ENCODE measurements at regions not wholly inside any gene's neighbourhood (a gene's known extent, or its start where the extent isn't known, plus 50 kb on each side); places are given as distances from the start of the nearest gene placed in this dataset.

DNA sequence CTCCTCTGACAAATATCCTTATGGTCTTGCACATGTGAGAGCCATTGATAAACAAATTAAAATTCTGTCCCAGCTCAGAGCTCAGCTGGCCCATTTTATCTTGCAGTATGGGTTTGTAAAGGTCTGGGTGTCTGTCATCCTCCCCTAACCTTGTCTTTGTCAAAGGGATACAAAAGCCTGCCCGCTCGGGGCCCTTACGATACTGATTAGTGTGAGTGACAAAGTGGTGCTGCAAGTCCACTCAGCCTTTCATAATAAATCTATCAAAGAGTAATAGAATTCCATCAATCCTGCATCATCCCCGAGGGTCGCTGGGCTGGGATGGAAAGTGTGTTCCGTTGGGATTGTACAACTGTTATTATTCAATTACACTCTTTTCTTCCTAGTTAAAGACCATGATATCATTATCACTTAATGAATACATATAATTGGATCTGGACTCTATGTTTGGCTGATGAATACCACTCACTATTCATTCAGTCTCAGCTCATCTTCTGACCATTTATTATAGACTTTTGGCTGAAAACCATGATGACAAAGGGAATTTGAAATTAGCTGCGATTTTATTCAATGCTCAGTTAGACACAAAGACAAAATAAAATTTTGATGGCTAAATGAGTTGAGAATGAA lies 122.5 kb upstream of the FOXD3 start:
- no peak for DNase-seq

DNA sequence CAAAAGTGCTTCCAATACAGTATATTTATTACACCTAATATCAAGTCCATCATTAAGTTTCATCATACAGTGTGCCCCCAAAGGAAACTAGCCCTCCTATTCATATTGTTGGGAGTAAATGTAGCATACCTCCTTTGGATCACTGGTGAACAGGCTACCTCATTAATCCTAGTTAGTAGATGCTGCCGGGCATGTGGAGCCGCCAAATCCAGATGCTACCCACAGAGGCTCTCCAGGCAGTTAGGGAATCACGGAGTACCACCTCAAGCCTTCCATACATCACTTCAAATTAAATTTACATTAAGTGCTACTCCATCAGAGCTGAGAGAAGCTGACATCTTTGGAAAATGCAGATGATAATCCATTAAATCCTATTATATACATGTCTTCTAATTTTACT lies 121.7 kb upstream of the FOXD3 start:
- no peak for DNase-seq

DNA sequence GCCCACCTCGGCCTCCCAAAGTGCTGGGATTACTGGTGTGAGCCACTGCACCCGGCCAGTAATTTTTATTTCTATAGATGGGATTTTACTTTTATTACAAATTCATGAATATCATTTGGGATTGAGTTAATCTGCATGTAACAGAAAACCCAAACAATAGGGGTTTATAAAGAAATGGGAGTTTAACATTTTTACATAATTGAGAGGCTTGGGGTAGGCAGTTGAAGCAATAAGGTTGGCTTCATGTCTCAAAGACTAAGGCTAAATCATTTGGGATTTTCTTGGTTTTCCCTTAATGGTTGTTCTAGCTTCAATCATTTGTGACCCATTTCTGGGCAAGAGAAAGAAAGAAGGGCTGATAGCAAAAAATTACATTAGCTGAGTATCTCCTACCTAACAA lies 118.7 kb upstream of the FOXD3 start:
- no peak for DNase-seq

DNA sequence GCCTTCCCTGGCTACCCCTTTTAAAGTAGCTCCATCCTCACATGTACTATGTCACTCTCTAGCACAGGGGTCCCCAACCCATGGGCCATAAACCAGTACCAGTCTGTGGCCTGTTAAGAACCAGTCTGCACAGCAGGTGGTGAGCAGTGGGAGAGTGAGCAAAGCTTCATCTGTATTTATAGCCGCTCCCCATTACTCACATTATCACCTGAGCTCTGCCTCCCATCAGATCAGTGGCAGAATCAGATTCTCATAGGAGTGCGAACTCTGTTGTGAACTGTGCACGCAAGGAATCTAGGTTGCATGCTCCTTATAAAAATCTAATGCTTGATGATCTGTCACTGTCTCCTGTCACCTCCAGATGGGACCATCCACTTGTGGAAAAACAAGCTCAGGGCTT lies 116.6 kb upstream of the FOXD3 start:
- DNase-seq = no peak

DNA sequence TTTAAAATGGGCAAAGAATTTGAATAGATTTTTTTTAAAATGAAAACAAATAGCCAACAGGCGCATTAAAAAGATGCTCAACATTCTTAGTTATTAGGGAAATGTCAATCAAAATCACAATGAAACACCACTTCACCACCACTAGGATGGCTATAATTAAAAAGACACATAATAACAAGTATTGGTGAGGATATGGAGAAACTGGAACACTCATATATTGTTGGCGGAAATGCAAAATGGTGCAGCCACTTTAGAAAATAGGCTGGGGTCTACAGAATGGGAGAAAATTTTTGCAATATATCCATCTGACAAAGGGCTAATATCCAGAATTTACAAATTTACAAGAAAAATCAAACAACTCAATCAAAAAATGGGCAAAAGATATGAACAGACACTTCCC lies 107.8 kb upstream of the FOXD3 start:
- no peak for DNase-seq

DNA sequence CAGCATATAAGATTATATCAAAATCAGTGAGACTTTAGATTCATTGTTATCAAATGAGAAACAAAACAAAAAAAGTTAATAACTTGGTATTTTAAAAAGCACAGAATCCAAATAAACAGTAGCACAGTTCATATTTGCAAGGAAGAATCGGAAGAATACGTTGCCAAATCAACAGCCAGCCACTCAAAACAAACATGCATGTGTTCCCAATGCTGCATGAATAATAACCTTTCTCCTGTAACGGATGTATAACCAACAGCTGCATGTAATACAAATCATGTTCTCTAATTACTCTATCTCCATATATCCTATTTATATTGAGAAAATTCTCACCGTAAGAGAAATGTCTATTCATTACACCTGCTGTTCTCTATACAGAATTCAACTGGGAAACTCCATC lies 98.9 kb upstream of the FOXD3 start:
- DNase-seq = no peak

DNA sequence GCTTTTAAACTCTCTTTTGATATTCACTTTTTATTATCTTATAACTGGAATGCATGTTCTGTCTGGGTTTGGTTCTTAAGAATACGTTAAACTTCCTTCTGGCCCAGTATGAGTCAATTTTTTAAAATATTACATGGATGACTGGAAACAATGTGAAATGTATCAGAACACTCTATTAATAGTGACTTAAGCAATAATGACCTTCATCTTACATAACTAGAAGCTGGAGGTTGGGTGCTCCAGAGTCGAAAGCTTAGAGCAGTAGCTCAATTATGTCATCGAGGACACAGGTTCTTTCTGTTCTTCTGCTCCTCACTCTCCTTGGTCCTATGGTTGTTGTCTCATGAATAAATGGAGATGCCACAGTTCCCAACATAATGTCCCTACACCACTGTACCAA lies 91.6 kb upstream of the FOXD3 start:
- DNase-seq = no peak

DNA sequence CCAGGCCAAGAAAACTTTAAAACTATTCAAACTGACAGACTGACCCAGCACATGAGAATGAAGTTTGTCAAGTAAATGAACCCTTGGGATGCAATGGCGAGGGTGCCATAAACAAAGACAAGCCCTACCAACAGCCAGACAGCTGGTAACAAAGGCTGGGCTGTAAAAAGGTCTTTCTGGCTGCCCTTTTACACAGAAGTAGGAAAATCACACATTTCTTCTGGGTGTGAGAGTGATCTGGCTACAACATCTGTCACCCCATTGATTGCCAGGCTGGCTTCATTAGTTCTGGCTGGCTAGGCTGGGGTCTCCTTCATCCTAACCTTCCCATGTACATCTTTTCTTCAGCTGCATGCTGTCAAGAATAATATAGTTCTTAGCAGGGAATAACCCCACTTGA lies 83.6 kb upstream of the FOXD3 start:
- DNase-seq = no peak

DNA sequence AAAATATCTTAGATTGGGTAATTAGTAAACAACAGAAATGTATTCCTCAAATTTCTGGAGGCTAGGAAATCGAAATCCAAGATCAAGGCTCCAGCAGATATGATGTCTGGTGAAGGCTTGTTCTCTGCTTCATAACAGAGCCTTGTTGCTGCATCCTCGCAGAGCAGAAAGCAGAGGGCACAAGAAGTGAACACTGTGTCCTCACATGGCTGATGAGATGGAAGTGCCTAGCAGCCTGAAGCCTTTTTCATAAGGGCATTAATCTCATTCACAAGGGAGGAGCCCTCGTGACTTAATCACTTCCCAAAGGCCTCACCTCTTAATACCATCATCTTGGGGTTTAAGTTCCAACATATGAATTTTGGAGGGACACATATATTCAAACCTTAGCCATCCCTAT lies 77.2 kb upstream of the FOXD3 start:
- no peak for DNase-seq

DNA sequence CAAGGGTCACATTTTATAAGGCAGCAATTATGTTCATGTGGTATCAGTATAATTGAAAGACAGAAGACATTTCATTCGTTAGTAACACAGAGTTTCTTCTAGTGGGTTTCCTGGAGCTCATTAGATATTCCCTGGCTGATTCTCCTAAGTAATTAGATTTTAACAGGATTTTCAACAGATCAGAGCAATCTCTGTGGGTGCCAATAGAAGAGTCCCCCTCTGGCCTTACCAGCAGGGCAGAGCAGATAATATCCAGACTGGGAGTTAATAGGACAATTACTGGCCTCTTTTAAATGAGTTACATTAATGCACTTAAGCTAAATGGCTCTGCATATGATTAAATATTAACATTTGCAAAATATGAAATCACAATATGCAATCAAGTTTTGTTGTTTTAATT lies 74.2 kb upstream of the FOXD3 start:
- no peak for DNase-seq

DNA sequence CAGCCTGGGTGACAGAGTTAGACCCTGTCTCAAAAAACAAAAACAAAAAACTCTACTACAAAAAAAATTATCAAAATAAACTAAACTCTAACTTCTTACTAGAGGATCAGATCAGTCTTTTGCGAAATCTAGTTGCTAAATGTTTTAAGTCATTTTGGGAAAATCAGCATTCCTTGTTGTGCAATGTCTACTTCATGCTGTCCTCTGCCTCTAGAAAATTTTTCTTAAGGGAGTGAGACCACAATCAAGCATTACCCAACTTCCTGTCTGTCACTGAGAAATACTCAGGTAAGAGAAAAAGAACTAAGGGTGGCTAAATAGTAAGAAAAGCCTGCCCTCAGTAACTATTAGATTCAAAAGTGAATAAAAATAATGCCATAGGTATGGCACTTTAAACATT lies 67.2 kb upstream of the FOXD3 start:
- DNase-seq = no peak

DNA sequence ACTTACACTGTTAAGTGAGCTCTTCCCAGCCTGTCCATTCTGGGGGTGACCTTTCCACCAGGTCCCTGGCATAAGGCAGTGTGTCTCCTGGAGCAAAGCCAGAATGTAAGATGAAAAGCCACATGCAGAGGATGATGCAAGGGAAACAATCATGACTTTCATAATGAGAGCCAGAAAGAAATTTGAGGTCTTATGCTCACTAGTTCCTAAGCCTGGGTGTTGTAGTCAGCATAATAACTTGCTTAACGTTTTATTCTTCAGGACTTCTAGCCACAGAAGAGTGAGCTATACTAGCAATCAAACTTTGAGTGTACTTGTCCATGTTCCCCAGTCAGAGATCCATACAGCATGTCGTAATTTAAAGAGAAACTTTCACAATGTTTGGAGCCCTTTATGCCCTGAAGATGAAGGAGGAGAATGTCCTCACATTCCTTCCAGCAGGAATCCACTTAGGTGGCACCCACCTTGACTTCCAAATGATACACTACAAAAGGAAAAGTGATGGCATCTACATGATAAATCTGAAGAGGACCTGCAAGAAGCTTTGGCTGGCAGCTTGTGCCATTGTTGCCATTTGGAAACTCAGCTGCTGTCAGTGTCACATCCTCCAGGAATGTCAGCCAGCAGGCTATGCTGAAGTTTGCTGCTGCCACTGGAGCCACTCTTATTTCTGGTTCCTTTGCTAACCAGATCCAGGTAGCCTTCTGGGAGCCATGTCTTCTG lies 60.5 kb upstream of the FOXD3 start:
- DNase-seq = no peak

DNA sequence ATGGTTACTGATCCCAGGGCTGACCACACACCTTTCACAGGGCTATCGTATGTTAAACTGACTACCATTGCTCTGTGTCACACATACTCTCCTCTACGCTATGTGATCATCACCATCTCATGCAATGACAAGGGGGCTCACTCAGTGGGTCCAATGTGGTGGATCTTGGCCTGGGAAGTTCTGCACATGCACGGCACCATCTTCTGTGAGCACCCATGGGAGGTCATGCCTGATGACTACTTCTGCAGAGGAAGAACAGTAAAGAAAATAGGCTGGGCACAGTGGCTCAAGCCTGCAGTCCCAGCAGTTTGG lies 60.0 kb upstream of the FOXD3 start:
- DNase-seq = no peak

DNA sequence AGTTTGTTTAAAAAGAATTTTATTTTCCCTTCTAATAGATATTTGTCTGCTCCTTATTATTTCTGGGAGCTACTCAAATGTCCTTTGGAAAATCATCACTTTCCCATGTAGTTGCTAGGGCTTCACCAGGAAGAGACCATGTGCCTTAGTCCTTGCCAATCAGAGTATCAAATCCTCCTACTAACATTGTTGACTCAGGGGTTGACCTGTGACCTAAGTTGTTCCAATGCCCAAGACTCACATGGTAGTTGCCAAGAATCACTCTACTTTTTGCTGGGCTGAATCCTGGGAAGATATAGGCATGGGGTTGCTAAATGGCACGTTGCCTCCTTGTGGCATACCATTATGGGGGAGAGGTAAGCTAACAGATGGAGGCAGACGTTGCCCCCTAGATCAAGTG lies 58.2 kb upstream of the FOXD3 start:
- DNase-seq = no peak

DNA sequence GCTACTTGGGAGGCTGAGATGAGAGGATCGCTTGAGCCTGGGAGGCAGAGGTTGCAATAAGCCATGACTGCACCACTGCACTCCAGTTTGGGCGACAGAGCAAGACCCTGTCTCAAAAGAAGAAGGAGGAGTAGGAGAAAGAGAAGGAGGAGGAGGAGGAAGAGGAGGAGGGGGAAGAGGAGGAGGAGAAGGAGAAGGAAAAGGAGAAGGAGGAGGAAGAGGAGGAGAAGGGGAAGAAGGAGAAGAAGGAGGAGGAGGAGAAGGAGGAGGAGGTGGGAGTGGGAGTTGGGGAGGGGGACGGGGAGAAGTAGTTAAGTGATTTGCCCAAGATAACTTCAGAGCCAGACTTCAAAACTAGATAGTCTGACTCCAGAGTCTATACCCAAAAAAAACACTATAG lies 55.5 kb upstream of the FOXD3 start:
- DNase-seq = no peak

DNA sequence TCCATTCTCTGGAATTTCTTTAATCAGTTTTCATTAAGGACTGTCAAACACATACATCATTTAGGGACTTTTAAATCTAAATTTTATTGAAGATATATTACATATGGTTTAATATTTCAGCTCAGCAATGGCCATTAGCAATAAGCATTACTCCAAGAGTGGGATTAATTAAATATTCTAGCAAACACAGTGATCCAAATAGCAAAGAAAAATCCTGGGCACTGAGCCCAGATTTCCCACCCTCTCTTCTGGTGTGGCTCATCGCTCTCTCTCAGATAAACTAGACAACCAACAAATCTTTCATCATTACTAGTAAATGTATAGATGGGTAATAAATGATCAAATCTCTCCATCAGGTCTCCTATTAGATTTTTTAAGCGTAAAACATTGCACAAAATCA lies 53.5 kb upstream of the FOXD3 start:
- no peak for DNase-seq

DNA sequence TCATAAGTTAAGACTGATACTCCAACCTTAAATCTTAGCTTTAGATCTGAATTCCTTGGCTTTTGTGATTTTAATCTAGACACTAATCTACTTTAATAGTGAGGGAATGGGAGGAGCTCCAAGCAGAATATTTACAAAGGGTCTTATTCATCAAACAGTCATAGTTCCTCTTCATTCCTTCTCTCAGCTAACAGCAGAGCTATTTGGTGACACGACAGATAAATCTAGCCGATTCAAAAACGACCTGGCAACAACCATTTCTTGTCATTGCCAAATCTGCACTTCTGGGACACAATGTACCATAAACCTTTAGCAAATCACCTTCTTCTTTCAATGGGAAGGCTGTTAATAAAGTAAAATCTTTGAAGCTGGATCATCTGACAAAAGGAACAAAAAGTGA lies 52.8 kb upstream of the FOXD3 start:
- DNase-seq = no peak
